Prostate gland (tissue), 2 donors: ENCODE measurements at regions not wholly inside any gene's neighbourhood (a gene's known extent, or its start where the extent isn't known, plus 50 kb on each side); places are given as distances from the start of the nearest gene placed in this dataset.

Source experiments
- POLR2AphosphoS5 ChIP-seq: sonication (generic); formaldehyde crosslinking; IDR thresholded peaks from one replicate; pipeline ENCODE4 v1.6.1; 2017; ENCODE audit warnings: antibody characterized with exemption
- TF ChIP-seq, protein P1 (sequence below), 4 experiments: fragments of 200-600 bp in 2 of 4; fragments of 450-650 bp in 2 of 4; sonication (generic) in 2 of 4; IDR thresholded peaks; 1 replicate in 3 of 4; 2 replicates in 1 of 4; pipeline ENCODE4 v1.5.1; 2016 to 2019; ENCODE audit warnings: antibody characterized with exemption in 4 of 4, mild to moderate bottlenecking in 2 of 4, moderate library complexity in 2 of 4

- TF ChIP-seq, protein P1, sequence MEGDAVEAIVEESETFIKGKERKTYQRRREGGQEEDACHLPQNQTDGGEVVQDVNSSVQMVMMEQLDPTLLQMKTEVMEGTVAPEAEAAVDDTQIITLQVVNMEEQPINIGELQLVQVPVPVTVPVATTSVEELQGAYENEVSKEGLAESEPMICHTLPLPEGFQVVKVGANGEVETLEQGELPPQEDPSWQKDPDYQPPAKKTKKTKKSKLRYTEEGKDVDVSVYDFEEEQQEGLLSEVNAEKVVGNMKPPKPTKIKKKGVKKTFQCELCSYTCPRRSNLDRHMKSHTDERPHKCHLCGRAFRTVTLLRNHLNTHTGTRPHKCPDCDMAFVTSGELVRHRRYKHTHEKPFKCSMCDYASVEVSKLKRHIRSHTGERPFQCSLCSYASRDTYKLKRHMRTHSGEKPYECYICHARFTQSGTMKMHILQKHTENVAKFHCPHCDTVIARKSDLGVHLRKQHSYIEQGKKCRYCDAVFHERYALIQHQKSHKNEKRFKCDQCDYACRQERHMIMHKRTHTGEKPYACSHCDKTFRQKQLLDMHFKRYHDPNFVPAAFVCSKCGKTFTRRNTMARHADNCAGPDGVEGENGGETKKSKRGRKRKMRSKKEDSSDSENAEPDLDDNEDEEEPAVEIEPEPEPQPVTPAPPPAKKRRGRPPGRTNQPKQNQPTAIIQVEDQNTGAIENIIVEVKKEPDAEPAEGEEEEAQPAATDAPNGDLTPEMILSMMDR (IDR thresholded peaks at IDR 0.05) = no peak
- TF ChIP-seq POLR2AphosphoS5 = no peak
Measured at GRCh38 chr6:12386816-12387215, 96.7 kb downstream of the EDN1 start.
